ENCODE measurements at regions not wholly inside any gene's neighbourhood (a gene's known extent, or its start where the extent isn't known, plus 50 kb on each side); places are given as distances from the start of the nearest gene placed in this dataset.

DNA sequence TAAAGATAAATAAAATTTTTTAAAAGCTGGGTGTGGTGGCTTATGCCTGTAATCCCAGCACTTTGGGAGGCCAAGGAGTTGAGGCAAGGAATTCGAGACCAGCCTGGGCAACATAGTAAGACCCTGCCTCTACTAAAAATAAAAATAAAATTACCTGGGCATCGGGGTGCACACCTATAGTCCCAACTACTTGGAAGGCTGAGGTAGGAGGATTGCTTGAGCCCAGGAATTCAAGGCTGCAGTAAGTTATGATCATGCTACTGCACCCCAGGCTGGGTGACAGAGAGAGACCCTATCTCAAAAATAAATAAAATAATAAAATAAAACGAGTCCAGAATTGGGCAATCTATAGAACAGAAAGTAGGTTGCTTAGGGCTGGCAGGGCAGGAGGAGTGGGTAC lies 228.7 kb downstream of the BCAS1 start:
- TF ChIP-seq CTCF (IDR thresholded peaks at IDR 0.05) (no peak), POLR2A (IDR thresholded peaks at IDR 0.05) (no peak), POLR2AphosphoS5 (IDR thresholded peaks at IDR 0.05; ENCODE audit: insufficient read depth in 1 of 2, low read depth in 1 of 2) (no peak)

Data from vagina (tissue), 2 donors.